Endothelial cell (in vitro differentiated cells): ENCODE measurements at regions not wholly inside any gene's neighbourhood (a gene's known extent, or its start where the extent isn't known, plus 50 kb on each side); places are given as distances from the start of the nearest gene placed in this dataset.

Experiments
- DNase-seq: peaks from one replicate; pipeline ENCODE4 v3.0.0; 2021; ENCODE audit warnings: low spot score
- H3K27ac Mint-ChIP-seq: one replicate; pipeline ENCODE4 v1.8.0; 2021; ENCODE audit warnings: mixed read lengths, inconsistent platforms; ENCODE audit not compliant: unreplicated experiment
- H3K27me3 Mint-ChIP-seq: one replicate; pipeline ENCODE4 v1.8.0; 2021; ENCODE audit warnings: mild to moderate bottlenecking, moderate library complexity, mixed read lengths, inconsistent platforms; ENCODE audit not compliant: unreplicated experiment
- H3K36me3 Mint-ChIP-seq: one replicate; pipeline ENCODE4 v1.8.0; 2021; ENCODE audit warnings: mild to moderate bottlenecking, low read depth, mixed read lengths, inconsistent platforms; ENCODE audit not compliant: unreplicated experiment
- H3K4me1 Mint-ChIP-seq: one replicate; pipeline ENCODE4 v1.8.0; 2021; ENCODE audit warnings: mild to moderate bottlenecking, mixed read lengths, inconsistent platforms; ENCODE audit not compliant: unreplicated experiment
- H3K4me3 Mint-ChIP-seq: one replicate; pipeline ENCODE4 v1.8.0; 2021; ENCODE audit warnings: mild to moderate bottlenecking, mixed read lengths, inconsistent platforms; ENCODE audit not compliant: unreplicated experiment
- H3K9me3 Mint-ChIP-seq: one replicate; pipeline ENCODE4 v1.8.0; 2021; ENCODE audit warnings: mixed read lengths, inconsistent platforms; ENCODE audit not compliant: unreplicated experiment
- CTCF ChIP-seq: fragments of 200-600 bp; sonication (generic); IDR thresholded peaks from one replicate; pipeline ENCODE4 v1.5.0; 2021; ENCODE audit warnings: antibody characterized with exemption; ENCODE audit not compliant: unreplicated experiment

GRCh38 chr1:81209461-81209860 lies 591.3 kb upstream of the ADGRL2 start:
- H3K27ac Mint-ChIP-seq, result no peak overlapping the region

GRCh38 chr1:81208441-81208840 lies 592.3 kb upstream of the ADGRL2 start:
- TF ChIP-seq CTCF, result no peak
- Mint-ChIP-seq H3K27ac (no peak overlapping the region), H3K36me3 (peaks cover 3% of the 10 kb centered on the region), H3K4me3 (no peak overlapping the region), H3K4me1 (peaks cover 9% of the 10 kb centered on the region), H3K9me3 (no peaks in the 10 kb centered on the region), H3K27me3 (no peaks in the 10 kb centered on the region)
- DNase-seq, result no peak

More at GRCh38 chr1:81209461-81209860, 591.3 kb upstream of the ADGRL2 start:
- no peak for TF ChIP-seq CTCF
- H3K36me3 Mint-ChIP-seq, result peaks cover 3% of the 10 kb centered on the region
- peaks cover 13% of the 10 kb centered on the region for H3K4me1 Mint-ChIP-seq
- DNase-seq, result no peak
- no peaks in the 10 kb centered on the region for H3K27me3 Mint-ChIP-seq
- no peaks in the 10 kb centered on the region for H3K9me3 Mint-ChIP-seq
- H3K4me3 Mint-ChIP-seq, result no peak overlapping the region

- H3K27ac Mint-ChIP-seq, result no peak overlapping the region
- DNase-seq, result no peak
- H3K4me1 Mint-ChIP-seq, result peaks cover 5% of the 10 kb centered on the region
- peaks cover 3% of the 10 kb centered on the region for H3K36me3 Mint-ChIP-seq
- no peaks in the 10 kb centered on the region for H3K27me3 Mint-ChIP-seq
- no peak overlapping the region for H3K4me3 Mint-ChIP-seq
- no peak for TF ChIP-seq CTCF
- H3K9me3 Mint-ChIP-seq, result no peaks in the 10 kb centered on the region
These were observed 594.8 kb upstream of the ADGRL2 start for GRCh38 chr1:81205956-81206355.

- Mint-ChIP-seq H3K4me1 (no peaks in the 10 kb centered on the region), H3K27ac (no peak overlapping the region), H3K27me3 (peaks cover 1% of the 10 kb centered on the region), H3K4me3 (no peak overlapping the region), H3K36me3 (no peaks in the 10 kb centered on the region), H3K9me3 (no peaks in the 10 kb centered on the region)
- no peak for DNase-seq
- no peak for TF ChIP-seq CTCF
These were observed 599.0 kb upstream of the ADGRL2 start for GRCh38 chr1:81201779-81202178.

- Mint-ChIP-seq H3K27ac (no peak overlapping the region), H3K27me3 (peaks cover 1% of the 10 kb centered on the region), H3K4me1 (no peaks in the 10 kb centered on the region), H3K4me3 (no peak overlapping the region), H3K9me3 (no peaks in the 10 kb centered on the region), H3K36me3 (no peaks in the 10 kb centered on the region)
- TF ChIP-seq CTCF, result no peak
- DNase-seq, result no peak
These were observed 603.1 kb upstream of the ADGRL2 start for GRCh38 chr1:81197591-81197990.
